Tibial artery (tissue), 4 donors: ENCODE measurements at regions not wholly inside any gene's neighbourhood (a gene's known extent, or its start where the extent isn't known, plus 50 kb on each side); places are given as distances from the start of the nearest gene placed in this dataset.

ENCODE experiments used
- DNase-seq, 2 donors: peaks; one replicate each; pipeline ENCODE4 v3.0.0-alpha.2; 2019
- H3K27ac ChIP-seq, 2 donors: fragments of 200-600 bp; sonication (generic) in 1 of 2; 1 replicate in 1 of 2; 2 replicates in 1 of 2; pipeline ENCODE4 v1.5.1; 2018 to 2019; ENCODE audit warnings: mild to moderate bottlenecking in 1 of 2
- H3K27me3 ChIP-seq, 2 donors: fragments of 200-600 bp; sonication (generic) in 1 of 2; one replicate each; pipeline versions ENCODE4 v1.5.1 to v1.6.0; 2016 to 2019
- H3K36me3 ChIP-seq, 3 donors: fragments of 200-600 bp; sonication (generic) in 2 of 3; one replicate each; pipeline ENCODE4 v1.5.1; 2016 to 2019; ENCODE audit warnings: mild to moderate bottlenecking in 2 of 3
- H3K4me1 ChIP-seq, 4 donors: fragments of 200-600 bp; sonication (generic) in 2 of 4; 1 replicate in 3 of 4; 2 replicates in 1 of 4; pipeline ENCODE4 v1.5.1; 2016 to 2019
- H3K4me3 ChIP-seq, 2 donors: fragments of 200-600 bp; sonication (generic) in 1 of 2; 1 replicate in 1 of 2; 2 replicates in 1 of 2; pipeline ENCODE4 v1.5.1; 2018 to 2019; ENCODE audit warnings: mild to moderate bottlenecking in 2 of 2
- H3K9me3 ChIP-seq, 3 donors: fragments of 200-600 bp; sonication (generic) in 1 of 3; one replicate each; pipeline ENCODE4 v1.5.1; 2016 to 2019
- intact Hi-C: fragments of 100-400 bp; cut with DNase I; formaldehyde crosslinking; loops from one replicate; pipeline ENCODE4 v1.15.0; 2023; ENCODE audit warnings: low total_unique reads
- TF ChIP-seq, protein P1 (sequence below), 2 experiments: fragments of 200-600 bp in 1 of 2; fragments of 450-650 bp in 1 of 2; IDR thresholded peaks; one replicate each; pipeline ENCODE4 v1.5.1; 2017 to 2019; ENCODE audit warnings: antibody characterized with exemption in 2 of 2, mild to moderate bottlenecking in 1 of 2, moderate library complexity in 1 of 2

DNA sequence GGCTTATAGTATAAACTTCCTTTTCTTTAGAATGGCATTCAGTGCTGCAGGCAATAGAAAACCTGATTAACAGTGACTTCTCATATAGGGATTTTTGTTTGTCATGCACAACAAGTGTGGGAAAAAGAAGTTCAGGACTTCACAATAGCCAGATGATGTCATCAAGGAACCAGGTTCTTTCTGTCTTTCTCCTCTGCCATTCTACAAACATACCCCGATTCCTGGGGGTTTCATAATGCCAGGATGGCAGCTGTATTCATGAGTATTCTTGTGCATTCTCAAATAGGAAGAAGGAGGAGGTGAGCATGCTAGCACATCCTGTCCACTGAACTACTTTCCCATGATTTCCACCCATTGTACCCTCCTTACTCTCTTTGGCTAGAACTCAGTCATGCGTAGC, 182.7 kb upstream of the EEA1 start:
- Histone ChIP-seq H3K4me3 (no peak overlapping the region), H3K4me1 (peaks cover 0 to 39% (median 13%) of the 10 kb centered on the region in 4 donors), H3K9me3 (no peaks in the 10 kb centered on the region), H3K27ac (no peak overlapping the region), H3K27me3 (no peaks in the 10 kb centered on the region), H3K36me3 (no peaks in the 10 kb centered on the region)
- intact Hi-C loops = no loop called here
- DNase-seq = no peak
- TF ChIP-seq, protein P1, sequence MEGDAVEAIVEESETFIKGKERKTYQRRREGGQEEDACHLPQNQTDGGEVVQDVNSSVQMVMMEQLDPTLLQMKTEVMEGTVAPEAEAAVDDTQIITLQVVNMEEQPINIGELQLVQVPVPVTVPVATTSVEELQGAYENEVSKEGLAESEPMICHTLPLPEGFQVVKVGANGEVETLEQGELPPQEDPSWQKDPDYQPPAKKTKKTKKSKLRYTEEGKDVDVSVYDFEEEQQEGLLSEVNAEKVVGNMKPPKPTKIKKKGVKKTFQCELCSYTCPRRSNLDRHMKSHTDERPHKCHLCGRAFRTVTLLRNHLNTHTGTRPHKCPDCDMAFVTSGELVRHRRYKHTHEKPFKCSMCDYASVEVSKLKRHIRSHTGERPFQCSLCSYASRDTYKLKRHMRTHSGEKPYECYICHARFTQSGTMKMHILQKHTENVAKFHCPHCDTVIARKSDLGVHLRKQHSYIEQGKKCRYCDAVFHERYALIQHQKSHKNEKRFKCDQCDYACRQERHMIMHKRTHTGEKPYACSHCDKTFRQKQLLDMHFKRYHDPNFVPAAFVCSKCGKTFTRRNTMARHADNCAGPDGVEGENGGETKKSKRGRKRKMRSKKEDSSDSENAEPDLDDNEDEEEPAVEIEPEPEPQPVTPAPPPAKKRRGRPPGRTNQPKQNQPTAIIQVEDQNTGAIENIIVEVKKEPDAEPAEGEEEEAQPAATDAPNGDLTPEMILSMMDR (IDR thresholded peaks at IDR 0.05) = no peak

DNA sequence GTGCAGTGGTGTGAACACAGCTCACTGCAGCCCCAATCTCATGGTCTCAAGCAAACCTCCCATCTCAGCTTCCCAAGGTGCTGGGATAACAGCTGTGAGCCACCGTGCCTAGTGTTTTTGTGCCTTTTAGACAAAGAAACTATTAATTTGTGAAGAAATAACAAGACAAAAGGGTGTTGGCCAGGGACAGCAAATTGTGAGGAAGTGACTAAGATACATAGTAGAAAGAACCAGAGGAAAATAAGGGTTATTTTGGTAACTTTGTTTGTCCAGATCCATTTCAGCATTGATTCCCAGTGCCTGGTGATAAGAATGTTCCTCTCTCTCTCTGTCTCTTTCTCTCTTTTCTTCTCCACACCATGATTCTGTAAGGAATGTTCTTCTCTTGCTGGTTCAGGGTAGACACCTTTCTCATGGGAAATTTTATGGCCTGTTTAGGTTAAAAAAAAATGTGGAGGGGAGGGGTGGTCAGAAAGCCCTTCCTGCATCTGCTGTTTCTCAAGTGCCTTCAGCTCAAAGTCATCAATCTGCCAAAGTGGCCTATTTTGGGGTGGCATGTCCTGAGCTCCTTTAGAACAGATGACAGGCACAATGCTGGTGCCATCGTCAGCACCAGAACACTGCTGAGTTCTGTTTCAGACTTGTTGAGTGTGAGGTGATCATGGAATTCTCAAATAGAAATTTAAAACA, 184.4 kb upstream of the EEA1 start:
- Histone ChIP-seq H3K27ac (peak overlapping the region; percentile 34 to 42), H3K9me3 (no peaks in the 10 kb centered on the region), H3K4me3 (no peak overlapping the region), H3K4me1 (peaks cover 0 to 39% (median 13%) of the 10 kb centered on the region in 4 donors), H3K27me3 (no peaks in the 10 kb centered on the region), H3K36me3 (no peaks in the 10 kb centered on the region)
- no peak for DNase-seq
- TF ChIP-seq, protein P1 (IDR thresholded peaks at IDR 0.05) = no peak
- intact Hi-C loops = no loop called here

DNA sequence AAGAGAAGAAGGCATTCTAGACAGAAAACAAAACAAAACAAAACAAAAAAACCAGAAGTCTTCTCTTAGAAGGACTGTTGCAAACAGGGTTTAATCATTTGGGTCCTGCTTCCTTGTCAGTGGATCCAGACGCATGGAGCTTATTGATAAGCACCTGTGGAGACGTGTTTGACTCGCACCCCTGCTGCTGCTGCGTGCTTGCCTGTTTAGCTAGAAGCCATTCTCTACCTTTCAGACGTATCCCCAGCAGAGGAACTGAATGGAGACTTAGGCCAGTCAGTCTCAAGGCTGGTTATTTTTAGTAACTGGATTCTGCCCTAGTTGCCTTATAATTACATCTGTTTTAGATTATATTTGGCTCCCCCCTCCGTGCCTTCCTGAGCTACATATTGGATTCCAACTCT, 186.1 kb upstream of the EEA1 start:
- no peak for DNase-seq
- H3K4me3 ChIP-seq = no peak overlapping the region
- no peaks in the 10 kb centered on the region for H3K27me3 ChIP-seq
- H3K4me1 ChIP-seq = peaks cover 0 to 39% (median 13%) of the 10 kb centered on the region in 4 donors
- intact Hi-C loops = no loop called here
- H3K27ac ChIP-seq = peak overlapping the region; percentile 14 to 50
- H3K9me3 ChIP-seq = no peaks in the 10 kb centered on the region
- H3K36me3 ChIP-seq = no peaks in the 10 kb centered on the region
- TF ChIP-seq, protein P1 (IDR thresholded peaks at IDR 0.05) = no peak

DNA sequence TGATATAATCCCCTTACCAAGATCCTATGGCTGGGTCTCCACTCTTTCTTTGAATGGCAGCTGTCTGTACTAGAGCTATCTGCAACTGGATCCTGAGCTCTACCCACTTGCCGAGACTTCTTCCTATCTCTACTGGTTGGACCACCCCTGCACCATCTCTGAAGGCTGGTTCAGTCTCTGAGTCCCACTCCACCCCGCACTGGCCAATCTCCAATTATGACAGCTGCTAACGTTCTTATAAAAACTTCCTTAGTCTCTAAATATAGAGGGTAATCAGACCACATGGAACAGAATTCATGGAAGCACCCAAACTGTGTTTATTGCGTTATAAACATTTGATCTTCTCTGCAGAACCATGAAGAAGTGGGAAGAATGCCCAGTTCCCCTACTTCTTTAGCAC, 186.6 kb upstream of the EEA1 start:
- intact Hi-C loops = no loop called here

DNA sequence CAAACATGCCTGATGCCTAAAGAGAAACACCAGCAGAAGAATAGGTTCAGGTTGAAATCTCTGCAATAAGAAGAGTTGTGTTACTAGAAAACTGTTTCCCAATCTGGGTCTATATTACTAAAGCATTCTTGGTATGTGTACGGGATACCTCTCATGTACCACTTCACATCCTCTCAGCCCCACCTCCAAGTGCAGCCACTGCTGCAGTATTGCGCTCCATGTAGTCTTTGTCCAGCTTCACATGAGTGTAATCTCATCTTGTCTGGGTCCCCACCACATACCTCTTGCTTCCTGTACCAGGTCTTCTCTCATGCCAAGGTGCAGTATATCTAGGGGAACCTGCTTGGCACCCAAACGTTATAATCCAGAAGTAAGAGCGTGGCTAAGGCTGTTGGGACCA, 187.5 kb upstream of the EEA1 start:
- Histone ChIP-seq H3K27me3 (no peaks in the 10 kb centered on the region), H3K9me3 (no peaks in the 10 kb centered on the region), H3K27ac (no peak overlapping the region), H3K4me1 (peaks cover 0 to 39% (median 13%) of the 10 kb centered on the region in 4 donors), H3K4me3 (no peak overlapping the region), H3K36me3 (no peaks in the 10 kb centered on the region)
- intact Hi-C loops = no loop called here
- TF ChIP-seq, protein P1 (IDR thresholded peaks at IDR 0.05) = no peak
- no peak for DNase-seq

More for the DNA sequence above, 186.6 kb upstream of the EEA1 start:
- Histone ChIP-seq H3K9me3 (no peaks in the 10 kb centered on the region), H3K27me3 (no peaks in the 10 kb centered on the region), H3K4me1 (peaks cover 0 to 39% (median 13%) of the 10 kb centered on the region in 4 donors), H3K27ac (peak overlapping the region; percentile 14 to 50), H3K36me3 (no peaks in the 10 kb centered on the region), H3K4me3 (no peak overlapping the region)
- DNase-seq = no peak
- TF ChIP-seq, protein P1 (IDR thresholded peaks at IDR 0.05) = no peak
